ENCODE measurements at regions not wholly inside any gene's neighbourhood (a gene's known extent, or its start where the extent isn't known, plus 50 kb on each side); places are given as distances from the start of the nearest gene placed in this dataset.
A peak's percentile ranks its signal among the peaks of the same experiment; 100 is the strongest.

GRCh38 chrX:13506574-13506973, 62.8 kb upstream of the EGFL6 start:
- Histone ChIP-seq H3K27ac (no peak overlapping the region), H3K4me3 (replicated peaks in 1 of 3) (no peak overlapping the region), H3K9me3 (no peaks in the 10 kb centered on the region), H3K36me3 (no peaks in the 10 kb centered on the region), H3K4me1 (no peaks in the 10 kb centered on the region), H3K27me3 (no peaks in the 10 kb centered on the region)
- 8 to 9% methylated on average over 5 of the region's 5 CpGs for WGBS, 2 donors
- TF ChIP-seq CTCF (IDR thresholded peaks at IDR 0.05): peak; percentile 36 to 71 (median 65)
- no peak for TF ChIP-seq POLR2A (IDR thresholded peaks at IDR 0.05)
- DNase-seq: peak; percentile 21 to 48
- intact Hi-C loops (cut with DNase I): loop anchor here (5.0 kb wide), 1 partner anchor 526 kb away; no protein-coding TSS in a partner anchor

- Histone ChIP-seq H3K4me3 (replicated peaks in 1 of 3) (no peak overlapping the region), H3K4me1 (no peaks in the 10 kb centered on the region), H3K27ac (no peak overlapping the region), H3K36me3 (no peaks in the 10 kb centered on the region), H3K9me3 (no peaks in the 10 kb centered on the region), H3K27me3 (no peaks in the 10 kb centered on the region)
- TF ChIP-seq POLR2A (IDR thresholded peaks at IDR 0.05): no peak
- TF ChIP-seq CTCF (IDR thresholded peaks at IDR 0.05): no peak
- no peak for DNase-seq
- intact Hi-C loops (cut with DNase I): loop anchor here (5.0 kb wide), 1 partner anchor 145 kb away; no protein-coding TSS in a partner anchor
- WGBS, 2 donors: 38 to 48% methylated on average over 2 of the region's 2 CpGs
Observed at GRCh38 chrX:13502590-13502989, 66.8 kb upstream of the EGFL6 start.

- 69 to 77% methylated on average over 2 of the region's 2 CpGs for WGBS, 2 donors
Observed at GRCh38 chrX:13499736-13500135, 69.7 kb upstream of the EGFL6 start.

GRCh38 chrX:13498238-13498637, 71.2 kb upstream of the EGFL6 start:
- WGBS, 2 donors: 94 to 97% methylated on average over 2 of the region's 2 CpGs
- TF ChIP-seq CTCF (IDR thresholded peaks at IDR 0.05): no peak
- TF ChIP-seq POLR2A (IDR thresholded peaks at IDR 0.05): no peak
- H3K4me3 ChIP-seq (replicated peaks in 1 of 3): no peak overlapping the region
- H3K9me3 ChIP-seq: no peaks in the 10 kb centered on the region
- H3K27ac ChIP-seq: no peak overlapping the region
- H3K4me1 ChIP-seq: no peaks in the 10 kb centered on the region
- H3K36me3 ChIP-seq: no peaks in the 10 kb centered on the region
- intact Hi-C loops (cut with DNase I): no loop called here
- DNase-seq: no peak
- no peaks in the 10 kb centered on the region for H3K27me3 ChIP-seq

More at GRCh38 chrX:13499736-13500135, 69.7 kb upstream of the EGFL6 start:
- H3K27me3 ChIP-seq: no peaks in the 10 kb centered on the region
- DNase-seq: no peak
- intact Hi-C loops (cut with DNase I): loop anchor here (5.0 kb wide), 1 partner anchor 148 kb away; no protein-coding TSS in a partner anchor
- H3K4me3 ChIP-seq (replicated peaks in 1 of 3): no peak overlapping the region
- TF ChIP-seq POLR2A (IDR thresholded peaks at IDR 0.05): no peak
- H3K36me3 ChIP-seq: no peaks in the 10 kb centered on the region
- H3K27ac ChIP-seq: no peak overlapping the region
- no peaks in the 10 kb centered on the region for H3K4me1 ChIP-seq
- H3K9me3 ChIP-seq: no peaks in the 10 kb centered on the region

GRCh38 chrX:13495232-13495631, 74.2 kb upstream of the EGFL6 start:
- WGBS, 2 donors: 93 to 100% methylated on average over 1 of the region's 1 CpG
- H3K27ac ChIP-seq: no peak overlapping the region
- no peak overlapping the region for H3K4me3 ChIP-seq (replicated peaks in 1 of 3)
- no peaks in the 10 kb centered on the region for H3K9me3 ChIP-seq
- H3K27me3 ChIP-seq: no peaks in the 10 kb centered on the region
- no peaks in the 10 kb centered on the region for H3K4me1 ChIP-seq
- no peak for TF ChIP-seq POLR2A (IDR thresholded peaks at IDR 0.05)
- no peak for TF ChIP-seq CTCF (IDR thresholded peaks at IDR 0.05)
- DNase-seq: no peak
- intact Hi-C loops (cut with DNase I): no loop called here
- no peaks in the 10 kb centered on the region for H3K36me3 ChIP-seq

GRCh38 chrX:13494562-13494961, 74.8 kb upstream of the EGFL6 start:
- intact Hi-C loops (cut with DNase I): no loop called here
- WGBS, 2 donors: 88 to 96% methylated on average over 2 of the region's 2 CpGs

More at GRCh38 chrX:13494562-13494961, 74.8 kb upstream of the EGFL6 start:
- Histone ChIP-seq H3K9me3 (no peaks in the 10 kb centered on the region), H3K36me3 (no peaks in the 10 kb centered on the region), H3K4me1 (no peaks in the 10 kb centered on the region), H3K27me3 (no peaks in the 10 kb centered on the region), H3K27ac (no peak overlapping the region), H3K4me3 (replicated peaks in 1 of 3) (no peak overlapping the region)
- TF ChIP-seq POLR2A (IDR thresholded peaks at IDR 0.05): no peak
- TF ChIP-seq CTCF (IDR thresholded peaks at IDR 0.05): no peak
- no peak for DNase-seq
